GM21576 (cell line): ENCODE measurements at regions not wholly inside any gene's neighbourhood (a gene's known extent, or its start where the extent isn't known, plus 50 kb on each side); places are given as distances from the start of the nearest gene placed in this dataset.
A peak's percentile ranks its signal among the peaks of the same experiment; 100 is the strongest.

Source experiments
- ATAC-seq: cut with Tn5 transposase; IDR thresholded peaks from one replicate; pipeline ENCODE4 v1.9.1; 2021; ENCODE audit warnings: mild to moderate bottlenecking, moderate library complexity; ENCODE audit not compliant: unreplicated experiment

GRCh38 chr9:85268131-85268530, 473.6 kb downstream of the AGTPBP1 start:
- ATAC-seq = no peak

GRCh38 chr9:85264695-85265094, 477.1 kb downstream of the AGTPBP1 start:
- ATAC-seq = no peak

GRCh38 chr9:85263288-85263687, 478.5 kb downstream of the AGTPBP1 start:
- no peak for ATAC-seq

- ATAC-seq = no peak
Measured at GRCh38 chr9:85262333-85262732, 479.4 kb downstream of the AGTPBP1 start.

GRCh38 chr9:85260275-85260845, 481.4 kb downstream of the AGTPBP1 start:
- ATAC-seq = no peak

GRCh38 chr9:85258823-85259370, 482.9 kb downstream of the AGTPBP1 start:
- peak; percentile 72 for ATAC-seq

- no peak for ATAC-seq
Measured at GRCh38 chr9:85258236-85258635, 483.5 kb downstream of the AGTPBP1 start.

GRCh38 chr9:85249313-85249621, 492.5 kb downstream of the AGTPBP1 start:
- no peak for ATAC-seq

- ATAC-seq = no peak
Measured at GRCh38 chr9:85248514-85249312, 493.0 kb downstream of the AGTPBP1 start.

GRCh38 chr9:85246541-85246940, 495.2 kb downstream of the AGTPBP1 start:
- no peak for ATAC-seq

- no peak for ATAC-seq
Measured at GRCh38 chr9:85244856-85245255, 496.9 kb downstream of the AGTPBP1 start.

- no peak for ATAC-seq
Measured at GRCh38 chr9:85243977-85244376, 497.8 kb downstream of the AGTPBP1 start.

- ATAC-seq = no peak
Measured at GRCh38 chr9:85237478-85237877, 504.3 kb downstream of the AGTPBP1 start.

- no peak for ATAC-seq
Measured at GRCh38 chr9:85230081-85230480, 511.7 kb downstream of the AGTPBP1 start.

- no peak for ATAC-seq
Measured at GRCh38 chr9:85228111-85228855, 513.5 kb downstream of the AGTPBP1 start.

- no peak for ATAC-seq
Measured at GRCh38 chr9:85225180-85225579, 516.6 kb downstream of the AGTPBP1 start.

GRCh38 chr9:85224729-85225128, 517.0 kb downstream of the AGTPBP1 start:
- no peak for ATAC-seq

- ATAC-seq = no peak
Measured at GRCh38 chr9:85224301-85224700, 517.5 kb downstream of the AGTPBP1 start.

- ATAC-seq = no peak
Measured at GRCh38 chr9:85223506-85224125, 518.1 kb downstream of the AGTPBP1 start.

GRCh38 chr9:85216601-85217000, 525.2 kb downstream of the AGTPBP1 start:
- ATAC-seq = no peak

- no peak for ATAC-seq
Measured at GRCh38 chr9:85215961-85216360, 525.8 kb downstream of the AGTPBP1 start.
